Left ventricle myocardium inferior (tissue), 1 donor: ENCODE measurements at regions not wholly inside any gene's neighbourhood (a gene's known extent, or its start where the extent isn't known, plus 50 kb on each side); places are given as distances from the start of the nearest gene placed in this dataset.
"Not testable (repeated sequence)": the region's sequence is repeated elsewhere in the genome, so short reads cannot be mapped to it uniquely, and the experiment has no call there.

Experiments used
- DNase-seq: peaks from one replicate; pipeline ENCODE4 v3.0.0-alpha.2; 2020
- H3K27ac ChIP-seq: fragments of 200-600 bp; replicated peaks from 2 replicates; pipeline ENCODE4 v1.8.0; 2021
- H3K27me3 ChIP-seq: fragments of 200-600 bp; 2 replicates; pipeline ENCODE4 v1.8.0; 2021; ENCODE audit warnings: low read depth
- H3K36me3 ChIP-seq: fragments of 200-600 bp; 2 replicates; pipeline ENCODE4 v1.8.0; 2021
- H3K4me1 ChIP-seq: fragments of 200-600 bp; 2 replicates; pipeline ENCODE4 v1.8.0; 2021
- H3K4me3 ChIP-seq: fragments of 200-600 bp; 2 replicates; pipeline ENCODE4 v1.8.0; 2021; ENCODE audit warnings: mild to moderate bottlenecking, moderate library complexity
- H3K9me3 ChIP-seq: fragments of 200-600 bp; replicated peaks from 2 replicates; pipeline ENCODE4 v1.8.0; 2021
- CTCF ChIP-seq: fragments of 200-600 bp; IDR thresholded peaks from 2 replicates; pipeline ENCODE4 v1.8.0; 2021; ENCODE audit warnings: antibody characterized with exemption, mild to moderate bottlenecking, borderline replicate concordance
- intact Hi-C: fragments of 100-400 bp; cut with micrococcal nuclease; formaldehyde crosslinking; loops from one replicate; pipeline ENCODE4 v1.11.0; 2022
- donor health status: DM: no; HTN: yes; CAD: no; lungs with severe emphysema.

GRCh38 chr10:8361510-8361844 lies 307.0 kb downstream of the GATA3 start:
- Histone ChIP-seq H3K27me3 (no peaks in the 10 kb centered on the region), H3K36me3 (no peaks in the 10 kb centered on the region), H3K27ac (no peak overlapping the region), H3K9me3 (no peaks in the 10 kb centered on the region), H3K4me1 (no peaks in the 10 kb centered on the region), H3K4me3 (no peak overlapping the region)
- no peak for TF ChIP-seq CTCF
- DNase-seq, result no peak
- intact Hi-C loops, result no loop called here

GRCh38 chr10:8365935-8366911 lies 311.7 kb downstream of the GATA3 start:
- no peak overlapping the region for H3K27ac ChIP-seq
- no peak overlapping the region for H3K4me3 ChIP-seq
- no peaks in the 10 kb centered on the region for H3K36me3 ChIP-seq
- H3K4me1 ChIP-seq, result peaks cover 12% of the 10 kb centered on the region
- peaks cover 6% of the 10 kb centered on the region for H3K9me3 ChIP-seq
- intact Hi-C loops, result no loop called here
- H3K27me3 ChIP-seq, result no peaks in the 10 kb centered on the region
- TF ChIP-seq CTCF, result no peak
- no peak for DNase-seq

GRCh38 chr10:8367672-8368411 lies 313.4 kb downstream of the GATA3 start:
- H3K27ac ChIP-seq, H3K4me3 ChIP-seq, H3K9me3 ChIP-seq, DNase-seq, H3K27me3 ChIP-seq, H3K36me3 ChIP-seq, intact Hi-C loops: not testable (repeated sequence)
- H3K4me1 ChIP-seq, result peaks cover 12% of the 10 kb centered on the region

GRCh38 chr10:8369666-8370065 lies 315.2 kb downstream of the GATA3 start:
- intact Hi-C loops, result no loop called here

GRCh38 chr10:8374334-8374733 lies 319.8 kb downstream of the GATA3 start:
- TF ChIP-seq CTCF, result no peak
- H3K9me3 ChIP-seq, result no peaks in the 10 kb centered on the region
- no peak overlapping the region for H3K27ac ChIP-seq
- peaks cover 16% of the 10 kb centered on the region for H3K4me1 ChIP-seq
- no peak for DNase-seq
- no peaks in the 10 kb centered on the region for H3K36me3 ChIP-seq
- no peaks in the 10 kb centered on the region for H3K27me3 ChIP-seq
- H3K4me3 ChIP-seq, result no peak overlapping the region
- intact Hi-C loops, result no loop called here

More at GRCh38 chr10:8369666-8370065, 315.2 kb downstream of the GATA3 start:
- Histone ChIP-seq H3K4me3 (peak overlapping the region; percentile 10), H3K4me1 (peaks cover 12% of the 10 kb centered on the region), H3K27me3 (no peaks in the 10 kb centered on the region), H3K27ac (peak overlapping the region; percentile 81), H3K36me3 (no peaks in the 10 kb centered on the region), H3K9me3 (peaks cover 6% of the 10 kb centered on the region)
- no peak for DNase-seq
- TF ChIP-seq CTCF, result no peak

GRCh38 chr10:8375137-8375536 lies 320.6 kb downstream of the GATA3 start:
- no peak overlapping the region for H3K27ac ChIP-seq
- peaks cover 18% of the 10 kb centered on the region for H3K4me1 ChIP-seq
- no peak for DNase-seq
- H3K36me3 ChIP-seq, result no peaks in the 10 kb centered on the region
- no peaks in the 10 kb centered on the region for H3K9me3 ChIP-seq
- intact Hi-C loops, result no loop called here
- no peak for TF ChIP-seq CTCF
- H3K4me3 ChIP-seq, result no peak overlapping the region
- H3K27me3 ChIP-seq, result no peaks in the 10 kb centered on the region
